ENCODE measurements at regions not wholly inside any gene's neighbourhood (a gene's known extent, or its start where the extent isn't known, plus 50 kb on each side); places are given as distances from the start of the nearest gene placed in this dataset.

GRCh38 chr9:1658661-1659362, 356.3 kb upstream of the SMARCA2 start:
- Histone ChIP-seq H4K91ac (ENCODE audit: low read depth, low read length, poor library complexity) (no peak overlapping the region), H3K79me1 (ENCODE audit: low read depth, low read length) (no peaks in the 10 kb centered on the region), H3K23ac (ENCODE audit: low read depth, low read length, poor library complexity) (no peak overlapping the region), H3K27ac (replicated peaks; ENCODE audit: low read length) (no peak overlapping the region), H3K27me3 (ENCODE audit: control insufficient read depth in 3 of 3, insufficient read depth in 3 of 3, low read depth in 1 of 3, low read length in 3 of 3) (no peaks in the 10 kb centered on the region), H3K4ac (ENCODE audit: low read length) (no peak overlapping the region), H2AFZ (ENCODE audit: low read length) (no peak overlapping the region), H3K36me3 (replicated peaks in 1 of 2; ENCODE audit: control insufficient read depth in 2 of 2, insufficient read depth in 2 of 2, low read length in 2 of 2) (no peaks in the 10 kb centered on the region), H3K4me1 (ENCODE audit: control insufficient read depth in 2 of 2, insufficient read depth in 1 of 2, low read depth in 1 of 2, low read length in 2 of 2) (no peaks in the 10 kb centered on the region), H2BK120ac (ENCODE audit: low read depth, low read length) (no peak overlapping the region), H2BK12ac (ENCODE audit: low read length) (no peak overlapping the region), H3K4me2 (ENCODE audit: insufficient read depth, low read length, poor library complexity, severe bottlenecking) (no peak overlapping the region), H4K8ac (ENCODE audit: low read depth, low read length) (no peak overlapping the region), H2BK5ac (ENCODE audit: low read length) (no peak overlapping the region), H3K18ac (ENCODE audit: low read length) (no peak overlapping the region), H3K4me3 (ENCODE audit: low read length in 2 of 2) (no peak overlapping the region), H3K14ac (ENCODE audit: low read length) (no peak overlapping the region), H2AK5ac (ENCODE audit: low read depth, low read length) (no peak overlapping the region), H3K9me3 (replicated peaks in 1 of 2; ENCODE audit: control insufficient read depth in 2 of 2, insufficient read depth in 1 of 2, low read depth in 1 of 2, low read length in 2 of 2) (peaks cover 0 to 1% of the 10 kb centered on the region in 2 donors), H2BK15ac (ENCODE audit: low read length) (no peak overlapping the region), H3K9ac (ENCODE audit: low read depth, low read length, poor library complexity) (no peak overlapping the region)
- WGBS, 2 donors (ENCODE audit: extremely low coverage in 2 of 2, insufficient read length in 2 of 2, insufficient replicate concordance in 1 of 2) = no CpG with 5 or more reads among the region's 4 CpGs
- no peak for DNase-seq (ENCODE audit: low spot score)

GRCh38 chr9:1659363-1659690, 355.8 kb upstream of the SMARCA2 start:
- DNase-seq (ENCODE audit: low spot score) = no peak
- Histone ChIP-seq H3K9me3 (replicated peaks in 1 of 2; ENCODE audit: control insufficient read depth in 2 of 2, insufficient read depth in 1 of 2, low read depth in 1 of 2, low read length in 2 of 2) (peaks cover 0 to 1% of the 10 kb centered on the region in 2 donors), H2AK5ac (ENCODE audit: low read depth, low read length) (no peak overlapping the region), H3K27me3 (ENCODE audit: control insufficient read depth in 3 of 3, insufficient read depth in 3 of 3, low read depth in 1 of 3, low read length in 3 of 3) (no peaks in the 10 kb centered on the region), H3K36me3 (replicated peaks in 1 of 2; ENCODE audit: control insufficient read depth in 2 of 2, insufficient read depth in 2 of 2, low read length in 2 of 2) (no peaks in the 10 kb centered on the region), H3K4ac (ENCODE audit: low read length) (no peak overlapping the region), H4K8ac (ENCODE audit: low read depth, low read length) (no peak overlapping the region), H3K4me3 (ENCODE audit: low read length in 2 of 2) (no peak overlapping the region), H2AFZ (ENCODE audit: low read length) (peak overlapping the region; percentile 45), H3K79me1 (ENCODE audit: low read depth, low read length) (no peaks in the 10 kb centered on the region), H2BK15ac (ENCODE audit: low read length) (no peak overlapping the region), H2BK12ac (ENCODE audit: low read length) (no peak overlapping the region), H3K9ac (ENCODE audit: low read depth, low read length, poor library complexity) (no peak overlapping the region), H3K18ac (ENCODE audit: low read length) (no peak overlapping the region), H3K27ac (replicated peaks; ENCODE audit: low read length) (no peak overlapping the region), H2BK120ac (ENCODE audit: low read depth, low read length) (no peak overlapping the region), H3K23ac (ENCODE audit: low read depth, low read length, poor library complexity) (no peak overlapping the region), H4K91ac (ENCODE audit: low read depth, low read length, poor library complexity) (no peak overlapping the region), H3K14ac (ENCODE audit: low read length) (no peak overlapping the region), H2BK5ac (ENCODE audit: low read length) (no peak overlapping the region), H3K4me2 (ENCODE audit: insufficient read depth, low read length, poor library complexity, severe bottlenecking) (no peak overlapping the region), H3K4me1 (ENCODE audit: control insufficient read depth in 2 of 2, insufficient read depth in 1 of 2, low read depth in 1 of 2, low read length in 2 of 2) (no peaks in the 10 kb centered on the region)
- 89% methylated on average over 1 of the region's 3 CpGs; no CpG with 5 or more reads in 1 of the 2 donors for WGBS, 2 donors (ENCODE audit: extremely low coverage in 2 of 2, insufficient read length in 2 of 2, insufficient replicate concordance in 1 of 2)

GRCh38 chr9:1668441-1668840, 346.7 kb upstream of the SMARCA2 start:
- no peak overlapping the region for H2BK5ac ChIP-seq (ENCODE audit: low read length)
- no peak overlapping the region for H3K23ac ChIP-seq (ENCODE audit: low read depth, low read length, poor library complexity)
- no peak for DNase-seq (ENCODE audit: low spot score)
- H3K4ac ChIP-seq (ENCODE audit: low read length) = no peak overlapping the region
- H3K79me1 ChIP-seq (ENCODE audit: low read depth, low read length) = no peaks in the 10 kb centered on the region
- no peak overlapping the region for H3K27ac ChIP-seq (replicated peaks; ENCODE audit: low read length)
- no peak overlapping the region for H3K4me2 ChIP-seq (ENCODE audit: insufficient read depth, low read length, poor library complexity, severe bottlenecking)
- H3K4me3 ChIP-seq (ENCODE audit: low read length in 2 of 2) = no peak overlapping the region
- H2BK120ac ChIP-seq (ENCODE audit: low read depth, low read length) = no peak overlapping the region
- H4K8ac ChIP-seq (ENCODE audit: low read depth, low read length) = no peak overlapping the region
- no peak overlapping the region for H2AFZ ChIP-seq (ENCODE audit: low read length)
- H3K9me3 ChIP-seq (replicated peaks in 1 of 2; ENCODE audit: control insufficient read depth in 2 of 2, insufficient read depth in 1 of 2, low read depth in 1 of 2, low read length in 2 of 2) = peaks cover 0 to 2% of the 10 kb centered on the region in 2 donors
- H4K91ac ChIP-seq (ENCODE audit: low read depth, low read length, poor library complexity) = no peak overlapping the region
- H2BK12ac ChIP-seq (ENCODE audit: low read length) = no peak overlapping the region
- no peak overlapping the region for H3K9ac ChIP-seq (ENCODE audit: low read depth, low read length, poor library complexity)
- H3K27me3 ChIP-seq (ENCODE audit: control insufficient read depth in 3 of 3, insufficient read depth in 3 of 3, low read depth in 1 of 3, low read length in 3 of 3) = no peaks in the 10 kb centered on the region
- no peak overlapping the region for H2BK15ac ChIP-seq (ENCODE audit: low read length)
- no peaks in the 10 kb centered on the region for H3K4me1 ChIP-seq (ENCODE audit: control insufficient read depth in 2 of 2, insufficient read depth in 1 of 2, low read depth in 1 of 2, low read length in 2 of 2)
- H2AK5ac ChIP-seq (ENCODE audit: low read depth, low read length) = no peak overlapping the region
- no peak overlapping the region for H3K18ac ChIP-seq (ENCODE audit: low read length)
- no peak overlapping the region for H3K14ac ChIP-seq (ENCODE audit: low read length)
- no peaks in the 10 kb centered on the region for H3K36me3 ChIP-seq (replicated peaks in 1 of 2; ENCODE audit: control insufficient read depth in 2 of 2, insufficient read depth in 2 of 2, low read length in 2 of 2)
- no CpG with 5 or more reads among the region's 1 CpG for WGBS, 2 donors (ENCODE audit: extremely low coverage in 2 of 2, insufficient read length in 2 of 2, insufficient replicate concordance in 1 of 2)

GRCh38 chr9:1673300-1673699, 341.8 kb upstream of the SMARCA2 start:
- Histone ChIP-seq H3K36me3 (replicated peaks in 1 of 2; ENCODE audit: control insufficient read depth in 2 of 2, insufficient read depth in 2 of 2, low read length in 2 of 2) (no peaks in the 10 kb centered on the region), H4K91ac (ENCODE audit: low read depth, low read length, poor library complexity) (no peak overlapping the region), H3K4me2 (ENCODE audit: insufficient read depth, low read length, poor library complexity, severe bottlenecking) (no peak overlapping the region), H3K27ac (replicated peaks; ENCODE audit: low read length) (no peak overlapping the region), H3K27me3 (ENCODE audit: control insufficient read depth in 3 of 3, insufficient read depth in 3 of 3, low read depth in 1 of 3, low read length in 3 of 3) (no peaks in the 10 kb centered on the region), H3K4me1 (ENCODE audit: control insufficient read depth in 2 of 2, insufficient read depth in 1 of 2, low read depth in 1 of 2, low read length in 2 of 2) (no peaks in the 10 kb centered on the region), H2BK120ac (ENCODE audit: low read depth, low read length) (no peak overlapping the region), H3K4ac (ENCODE audit: low read length) (no peak overlapping the region), H2BK15ac (ENCODE audit: low read length) (no peak overlapping the region), H3K9ac (ENCODE audit: low read depth, low read length, poor library complexity) (no peak overlapping the region), H3K18ac (ENCODE audit: low read length) (no peak overlapping the region), H2BK12ac (ENCODE audit: low read length) (no peak overlapping the region), H3K23ac (ENCODE audit: low read depth, low read length, poor library complexity) (no peak overlapping the region), H2AK5ac (ENCODE audit: low read depth, low read length) (no peak overlapping the region), H3K14ac (ENCODE audit: low read length) (no peak overlapping the region), H3K4me3 (ENCODE audit: low read length in 2 of 2) (no peak overlapping the region), H2AFZ (ENCODE audit: low read length) (no peak overlapping the region), H3K9me3 (replicated peaks in 1 of 2; ENCODE audit: control insufficient read depth in 2 of 2, insufficient read depth in 1 of 2, low read depth in 1 of 2, low read length in 2 of 2) (peaks cover 0 to 2% of the 10 kb centered on the region in 2 donors), H2BK5ac (ENCODE audit: low read length) (no peak overlapping the region), H3K79me1 (ENCODE audit: low read depth, low read length) (no peaks in the 10 kb centered on the region), H4K8ac (ENCODE audit: low read depth, low read length) (no peak overlapping the region)
- DNase-seq (ENCODE audit: low spot score) = no peak

Data from neuronal stem cell (in vitro differentiated cells).